Stimulated activated CD8-positive, alpha-beta memory T cell treated with anti-CD3 and anti-CD28 coated beads, Interleukin-7, amount 100 ng/mL, for 48 hours (primary cell): ENCODE measurements at regions not wholly inside any gene's neighbourhood (a gene's known extent, or its start where the extent isn't known, plus 50 kb on each side); places are given as distances from the start of the nearest gene placed in this dataset.

Source experiments
- DNase-seq, 2 donors: peaks; one replicate each; pipeline ENCODE4 v3.0.0-alpha.2; 2020; ENCODE audit warnings: low read depth in 1 of 2; ENCODE audit errors: extremely low read depth in 1 of 2

GRCh38 chr6:121810158-121811032, 374.9 kb downstream of the GJA1 start:
- DNase-seq: no peak

DNA sequence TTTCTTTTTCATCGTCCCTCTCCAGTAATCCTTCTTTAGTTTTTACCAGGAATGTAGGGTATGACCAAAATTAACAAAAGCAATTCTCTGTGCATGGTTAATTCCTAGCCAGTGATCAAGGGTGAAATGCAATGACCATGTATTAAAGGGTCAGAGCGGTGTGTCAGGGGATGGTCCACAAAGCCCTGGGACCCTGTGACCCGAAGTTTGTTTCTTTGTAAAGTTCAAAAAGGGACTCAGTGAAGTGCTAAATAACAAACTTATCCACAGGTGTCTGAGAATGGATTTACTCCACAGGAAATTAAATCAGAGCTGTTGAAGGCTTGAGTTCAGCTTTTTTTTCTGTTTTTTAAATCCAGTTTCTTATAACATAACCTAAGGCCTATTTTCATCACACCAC, 375.7 kb downstream of the GJA1 start:
- no peak for DNase-seq

- no peak for DNase-seq
Measured at GRCh38 chr6:121816361-121816760, 380.9 kb downstream of the GJA1 start.

GRCh38 chr6:121816906-121817540, 381.6 kb downstream of the GJA1 start:
- no peak for DNase-seq

GRCh38 chr6:121823437-121823851, 388.0 kb downstream of the GJA1 start:
- DNase-seq: no peak

DNA sequence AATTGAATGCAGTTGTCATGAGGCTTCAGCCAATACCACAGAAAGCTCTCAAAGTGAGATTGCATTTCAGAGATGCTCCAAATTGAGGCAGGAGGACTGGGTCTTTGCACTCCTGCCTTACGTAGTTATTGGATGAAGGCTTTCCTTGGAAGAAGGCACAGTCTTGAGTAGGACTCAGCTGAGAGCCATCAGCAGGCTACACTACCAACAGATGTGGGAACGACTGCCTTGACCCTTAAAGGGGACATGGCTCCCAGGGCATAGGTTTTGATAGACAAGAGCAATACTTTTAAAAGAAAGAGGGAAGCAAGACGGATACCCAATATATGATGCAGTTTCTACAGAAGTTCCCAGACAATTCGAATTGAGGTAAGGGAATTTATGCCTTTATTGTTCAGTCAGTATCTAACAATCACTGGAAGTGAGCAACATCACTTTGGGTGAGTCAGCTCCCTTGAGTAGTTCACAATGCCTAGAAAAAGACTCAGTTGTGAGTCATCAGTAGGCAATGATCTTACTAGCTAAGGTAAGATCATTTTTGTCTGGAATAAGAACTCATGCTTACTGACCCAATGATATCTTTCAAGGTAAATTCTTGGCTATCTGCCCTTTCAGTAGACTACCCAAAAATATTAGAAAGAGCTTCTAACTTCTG, 390.8 kb downstream of the GJA1 start:
- DNase-seq: no peak

- DNase-seq: no peak
Measured at GRCh38 chr6:121828146-121828886, 392.9 kb downstream of the GJA1 start.

DNA sequence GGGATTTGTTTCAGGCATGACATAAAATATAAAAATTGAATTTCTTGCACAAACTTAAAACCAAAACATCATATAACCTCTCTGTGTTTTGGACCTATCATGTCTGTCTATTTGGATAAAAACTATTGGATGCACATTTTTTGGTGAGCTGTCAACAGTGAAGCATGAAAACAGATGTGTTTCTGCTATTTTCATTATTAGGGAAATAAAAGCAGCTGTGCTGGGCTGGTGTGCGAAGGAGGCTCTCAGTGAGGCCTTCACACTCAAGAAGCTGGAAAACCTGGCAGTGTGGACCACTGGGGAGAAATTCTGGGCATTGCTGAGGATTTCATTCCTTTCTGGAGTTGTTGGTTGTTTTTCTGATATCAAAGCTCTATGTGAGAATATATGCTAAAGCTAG, 395.3 kb downstream of the GJA1 start:
- DNase-seq: no peak

DNA sequence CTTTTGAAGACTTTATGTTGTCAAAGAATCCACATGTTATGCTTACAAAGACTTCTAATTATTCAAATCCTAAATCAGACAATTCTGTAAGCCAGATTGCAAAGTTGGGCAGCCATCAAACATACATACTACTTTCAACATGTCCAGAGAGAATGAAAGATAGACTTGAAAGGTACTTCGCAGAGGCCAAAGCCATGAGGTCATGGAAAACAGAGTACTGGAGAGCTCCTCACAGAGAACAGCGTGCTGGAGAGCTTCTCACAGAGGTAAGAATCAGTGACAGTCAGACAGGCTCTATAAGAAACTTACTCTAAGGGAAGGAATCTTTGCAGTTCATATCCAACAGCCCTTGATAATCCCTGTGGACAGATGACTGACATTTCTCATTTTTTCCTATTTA, 400.2 kb downstream of the GJA1 start:
- no peak for DNase-seq

- no peak for DNase-seq
Measured at GRCh38 chr6:121837545-121838229, 402.2 kb downstream of the GJA1 start.

DNA sequence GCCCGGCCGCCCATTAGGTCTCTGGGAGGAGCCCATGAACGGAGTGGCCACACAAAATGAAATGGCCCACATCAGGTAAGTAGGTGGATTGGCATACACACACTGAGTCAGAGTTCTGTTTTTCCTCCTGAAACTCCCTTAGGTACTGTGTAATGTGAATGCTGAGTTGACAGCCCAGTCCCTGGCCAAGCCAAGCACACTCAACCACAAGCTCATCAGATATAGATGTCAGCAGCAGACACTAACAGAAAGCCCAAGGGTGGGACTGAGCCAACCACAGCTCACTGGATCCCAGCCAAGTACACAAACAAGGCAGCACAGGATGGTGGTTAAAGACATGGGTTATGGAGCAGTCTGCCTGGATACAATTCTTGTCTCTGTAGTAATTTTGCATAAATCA, 403.4 kb downstream of the GJA1 start:
- no peak for DNase-seq

DNA sequence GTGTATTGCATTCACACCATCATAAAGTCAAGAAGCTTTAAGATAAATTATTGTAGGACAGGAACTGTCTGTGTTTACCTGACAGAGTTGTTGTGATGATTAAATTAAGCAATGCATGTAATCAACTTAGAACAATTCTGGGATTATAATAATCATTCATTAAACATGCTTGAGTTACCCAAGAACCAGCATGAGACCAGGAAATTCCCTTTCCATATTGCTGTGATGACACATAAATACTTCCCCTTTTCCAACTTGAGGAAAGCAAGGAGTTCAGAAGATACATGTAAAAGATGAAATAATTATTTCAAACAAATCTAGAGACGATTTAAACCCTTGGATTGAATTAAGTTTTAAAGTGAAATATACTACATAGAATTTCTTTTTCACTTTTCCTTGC, 404.4 kb downstream of the GJA1 start:
- no peak for DNase-seq

- no peak for DNase-seq
Measured at GRCh38 chr6:121844898-121845297, 409.5 kb downstream of the GJA1 start.

DNA sequence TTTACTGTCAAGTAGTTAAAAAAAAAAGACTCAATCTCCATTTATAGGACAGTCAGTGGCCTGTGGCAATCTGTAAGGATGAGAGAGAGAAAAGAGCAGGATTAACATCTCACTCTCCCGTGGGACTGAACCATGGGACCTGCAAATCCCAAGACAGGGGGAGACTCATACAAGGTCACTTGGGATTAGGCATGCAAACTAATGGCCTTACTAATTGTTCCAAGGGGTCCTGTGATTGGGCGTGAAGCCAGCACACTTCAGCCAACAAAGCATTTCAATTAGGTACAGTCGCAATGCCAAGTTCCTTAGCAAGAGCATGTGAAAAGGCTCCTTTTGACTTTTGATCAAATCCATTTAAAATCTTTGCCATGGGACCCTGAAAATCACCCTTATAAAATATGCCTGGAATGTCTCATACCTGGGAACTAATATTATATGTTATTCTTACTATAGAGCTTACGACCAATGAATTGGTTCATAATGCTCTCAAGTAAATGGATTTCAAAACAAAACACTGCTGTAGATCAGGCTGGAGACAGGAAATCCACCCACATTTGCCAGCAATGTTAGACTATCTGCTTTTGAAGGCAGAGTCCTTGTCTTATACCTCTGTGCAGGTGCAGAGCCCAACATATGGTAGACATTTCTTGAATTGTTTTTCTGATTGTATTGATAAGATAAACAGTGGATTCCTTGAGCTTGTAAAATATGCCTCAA, 412.5 kb downstream of the GJA1 start:
- no peak for DNase-seq

DNA sequence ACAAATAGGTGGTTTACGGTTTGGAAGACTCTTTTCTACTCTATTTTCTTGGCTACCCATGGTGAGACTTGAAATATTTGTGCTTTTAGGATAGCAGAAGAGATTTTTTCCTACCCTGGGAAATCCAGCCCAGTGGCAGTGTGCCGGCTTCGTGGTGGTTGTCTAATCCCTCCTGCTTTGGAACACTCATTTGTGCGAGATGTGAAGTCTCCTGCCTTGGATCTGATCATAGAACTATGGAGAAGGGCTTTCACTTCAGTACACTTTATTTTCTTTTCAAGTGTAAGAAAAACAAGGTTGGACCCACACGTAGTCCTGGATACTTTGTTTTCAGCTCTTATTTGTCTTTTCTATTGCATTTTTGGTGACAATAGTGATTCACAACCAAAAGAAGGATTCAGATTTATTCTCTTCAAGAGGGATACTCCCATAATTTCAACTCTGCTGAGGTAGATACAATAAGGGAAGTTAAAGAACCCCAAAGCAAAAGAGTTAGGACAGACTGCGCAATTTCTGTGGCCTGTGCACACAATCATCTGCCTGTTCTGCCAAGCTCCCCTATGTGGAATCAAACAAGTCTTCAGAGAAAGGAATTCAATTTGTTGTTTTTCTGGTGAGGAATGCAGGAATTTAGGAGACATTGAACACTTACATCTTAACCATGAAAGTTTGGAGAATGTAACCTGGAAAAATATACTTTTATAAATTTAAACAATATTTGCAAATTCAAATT, 413.2 kb downstream of the GJA1 start:
- no peak for DNase-seq

DNA sequence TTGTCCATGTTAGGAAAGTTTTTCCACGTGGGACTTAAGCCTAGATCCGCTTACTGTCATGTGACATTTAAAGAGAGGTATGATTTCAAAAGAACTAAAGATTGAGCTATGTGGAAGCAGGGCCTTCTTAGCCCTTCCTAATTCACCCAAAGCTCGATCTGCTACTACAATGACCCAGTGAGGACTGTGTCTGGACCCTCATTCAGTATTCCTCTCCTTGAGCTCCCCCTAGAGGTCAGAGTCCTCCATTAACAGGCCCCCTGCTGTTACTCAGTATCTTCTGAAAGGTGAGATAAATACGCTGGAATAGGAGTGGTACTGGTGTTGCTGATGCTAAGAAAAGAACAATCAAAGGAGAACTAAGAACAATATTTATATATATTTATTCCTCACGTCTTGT, 414.0 kb downstream of the GJA1 start:
- DNase-seq: peak in 1 of 2 donors; percentile 7

GRCh38 chr6:121851056-121851455, 415.6 kb downstream of the GJA1 start:
- no peak for DNase-seq

GRCh38 chr6:121853686-121854085, 418.2 kb downstream of the GJA1 start:
- no peak for DNase-seq

GRCh38 chr6:121855521-121855920, 420.1 kb downstream of the GJA1 start:
- no peak for DNase-seq
